NCI-H2107 treated with DMSO at 0.1 percent for 48 hours (cell line): ENCODE measurements at regions not wholly inside any gene's neighbourhood (a gene's known extent, or its start where the extent isn't known, plus 50 kb on each side); places are given as distances from the start of the nearest gene placed in this dataset.
A peak's percentile ranks its signal among the peaks of the same experiment; 100 is the strongest.
"Not testable (repeated sequence)": the region's sequence is repeated elsewhere in the genome, so short reads cannot be mapped to it uniquely, and the experiment has no call there.

Experiments used
- DNase-seq: peaks from one replicate; lab custom pipeline; 2025; ENCODE audit not compliant: unreplicated experiment; lab: John Stamatoyannopoulos, UW

GRCh38 chr7:68914006-68914405 is 684.3 kb upstream of the AUTS2 start:
- DNase-seq, result peak; percentile 51

GRCh38 chr7:68917041-68917651 is 681.1 kb upstream of the AUTS2 start:
- no peak for DNase-seq

GRCh38 chr7:68918621-68919020 is 679.7 kb upstream of the AUTS2 start:
- no peak for DNase-seq

GRCh38 chr7:68922850-68923249 is 675.4 kb upstream of the AUTS2 start:
- DNase-seq, result no peak

- DNase-seq, result peak; percentile 3
These were observed 673.0 kb upstream of the AUTS2 start for GRCh38 chr7:68925241-68925640.

GRCh38 chr7:68929781-68930261 is 668.5 kb upstream of the AUTS2 start:
- no peak for DNase-seq

- no peak for DNase-seq
These were observed 661.7 kb upstream of the AUTS2 start for GRCh38 chr7:68936471-68937035.

- DNase-seq, result no peak
These were observed 660.1 kb upstream of the AUTS2 start for GRCh38 chr7:68938151-68938550.

GRCh38 chr7:68943786-68944185 is 654.5 kb upstream of the AUTS2 start:
- DNase-seq, result no peak

- no peak for DNase-seq
These were observed 642.6 kb upstream of the AUTS2 start for GRCh38 chr7:68955656-68956055.

- DNase-seq, result no peak
These were observed 639.7 kb upstream of the AUTS2 start for GRCh38 chr7:68958571-68958970.

- no peak for DNase-seq
These were observed 634.7 kb upstream of the AUTS2 start for GRCh38 chr7:68963552-68963951.

- DNase-seq, result no peak
These were observed 634.2 kb upstream of the AUTS2 start for GRCh38 chr7:68964060-68964459.

- DNase-seq, result no peak
These were observed 632.9 kb upstream of the AUTS2 start for GRCh38 chr7:68965351-68965750.

GRCh38 chr7:68967598-68967997 is 630.7 kb upstream of the AUTS2 start:
- no peak for DNase-seq

GRCh38 chr7:68969571-68969970 is 628.7 kb upstream of the AUTS2 start:
- no peak for DNase-seq

- no peak for DNase-seq
These were observed 626.5 kb upstream of the AUTS2 start for GRCh38 chr7:68971634-68972340.

GRCh38 chr7:68977385-68978055 is 620.8 kb upstream of the AUTS2 start:
- peak; percentile 87 for DNase-seq

GRCh38 chr7:68978710-68979109 is 619.6 kb upstream of the AUTS2 start:
- DNase-seq, result no peak

- no peak for DNase-seq
These were observed 618.3 kb upstream of the AUTS2 start for GRCh38 chr7:68980011-68980410.

- DNase-seq, result not testable (repeated sequence)
These were observed 617.8 kb upstream of the AUTS2 start for GRCh38 chr7:68980432-68980831.

GRCh38 chr7:68984306-68984705 is 614.0 kb upstream of the AUTS2 start:
- no peak for DNase-seq
